OCI-LY3 (cell line): ENCODE measurements at regions not wholly inside any gene's neighbourhood (a gene's known extent, or its start where the extent isn't known, plus 50 kb on each side); places are given as distances from the start of the nearest gene placed in this dataset.

Experiments used
- H2AFZ ChIP-seq: fragments of 200-600, 300-600 bp; shearing (Covaris generic); 2 replicates; pipeline ENCODE4 v1.6.0; 2014; ENCODE audit warnings: antibody characterized with exemption, low read depth, low read length
- H3K27ac ChIP-seq: fragments of 200-600, 300-600 bp; sonication (generic); 2 replicates; pipeline ENCODE4 v1.5.1; 2014; ENCODE audit warnings: mild to moderate bottlenecking, low read length, moderate library complexity, mixed read lengths
- H3K27me3 ChIP-seq: fragments of 200-600, 300-600 bp; sonication (generic); 2 replicates; pipeline ENCODE4 v1.6.1; 2014; ENCODE audit warnings: low read depth, low read length, mixed read lengths
- H3K36me3 ChIP-seq: fragments of 200-600, 300-600 bp; sonication (generic); replicated peaks from 2 replicates; pipeline ENCODE3; 2014; ENCODE audit warnings: low read depth, low read length, mixed read lengths
- H3K4me1 ChIP-seq: fragments of 300-600, 200-600 bp; sonication (generic); 2 replicates; pipeline ENCODE4 v1.6.1; 2014; ENCODE audit warnings: low read length, mixed read lengths
- H3K4me2 ChIP-seq: fragments of 200-600, 300-600 bp; sonication (generic); 2 replicates; pipeline ENCODE4 v1.6.1; 2014; ENCODE audit warnings: low read length, mixed read lengths
- H3K4me3 ChIP-seq: fragments of 300-600, 200-600 bp; sonication (generic); 2 replicates; pipeline ENCODE4 v1.5.1; 2014; ENCODE audit warnings: antibody characterized with exemption, mild to moderate bottlenecking, low read length, moderate library complexity
- H3K79me2 ChIP-seq: fragments of 300-600, 200-600 bp; shearing (Covaris generic); 2 replicates; pipeline ENCODE4 v1.6.1; 2014; ENCODE audit warnings: mild to moderate bottlenecking, low read length, mixed read lengths
- H3K9ac ChIP-seq: fragments of 300-600, 200-600 bp; shearing (Covaris generic); 2 replicates; pipeline ENCODE4 v1.6.0; 2014; ENCODE audit warnings: mild to moderate bottlenecking, low read length, moderate library complexity
- H3K9me3 ChIP-seq: fragments of 200-600, 300-600 bp; shearing (Covaris generic); 2 replicates; pipeline ENCODE4 v1.6.1; 2014; ENCODE audit warnings: low read length, mixed read lengths; ENCODE audit not compliant: insufficient read depth
- H4K20me1 ChIP-seq: fragments of 200-600, 300-600 bp; sonication (generic); 2 replicates; pipeline ENCODE4 v1.6.1; 2016; ENCODE audit warnings: low read length, mixed read lengths; ENCODE audit not compliant: insufficient read depth
- EZH2phosphoT487 ChIP-seq: fragments of 200-600 bp; shearing (Covaris generic); IDR thresholded peaks from 2 replicates; pipeline ENCODE4 v1.6.1; 2018; ENCODE audit warnings: antibody characterized with exemption, mixed run types, low read depth
- TF ChIP-seq, protein P1 (sequence below): fragments of 200-600, 300-600 bp; sonication (generic); IDR thresholded peaks from 2 replicates; pipeline ENCODE4 v1.5.1; 2014; ENCODE audit warnings: antibody characterized with exemption, low read length, low read depth

GRCh38 chr6:88248709-88249321, 82.7 kb upstream of the CNR1 start:
- TF ChIP-seq EZH2phosphoT487: no peak
- TF ChIP-seq, protein P1, sequence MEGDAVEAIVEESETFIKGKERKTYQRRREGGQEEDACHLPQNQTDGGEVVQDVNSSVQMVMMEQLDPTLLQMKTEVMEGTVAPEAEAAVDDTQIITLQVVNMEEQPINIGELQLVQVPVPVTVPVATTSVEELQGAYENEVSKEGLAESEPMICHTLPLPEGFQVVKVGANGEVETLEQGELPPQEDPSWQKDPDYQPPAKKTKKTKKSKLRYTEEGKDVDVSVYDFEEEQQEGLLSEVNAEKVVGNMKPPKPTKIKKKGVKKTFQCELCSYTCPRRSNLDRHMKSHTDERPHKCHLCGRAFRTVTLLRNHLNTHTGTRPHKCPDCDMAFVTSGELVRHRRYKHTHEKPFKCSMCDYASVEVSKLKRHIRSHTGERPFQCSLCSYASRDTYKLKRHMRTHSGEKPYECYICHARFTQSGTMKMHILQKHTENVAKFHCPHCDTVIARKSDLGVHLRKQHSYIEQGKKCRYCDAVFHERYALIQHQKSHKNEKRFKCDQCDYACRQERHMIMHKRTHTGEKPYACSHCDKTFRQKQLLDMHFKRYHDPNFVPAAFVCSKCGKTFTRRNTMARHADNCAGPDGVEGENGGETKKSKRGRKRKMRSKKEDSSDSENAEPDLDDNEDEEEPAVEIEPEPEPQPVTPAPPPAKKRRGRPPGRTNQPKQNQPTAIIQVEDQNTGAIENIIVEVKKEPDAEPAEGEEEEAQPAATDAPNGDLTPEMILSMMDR: no peak
- no peaks in the 10 kb centered on the region for H3K9me3 ChIP-seq
- no peaks in the 10 kb centered on the region for H3K27me3 ChIP-seq
- H3K4me3 ChIP-seq: no peak overlapping the region
- no peak overlapping the region for H3K4me2 ChIP-seq
- H3K79me2 ChIP-seq: no peaks in the 10 kb centered on the region
- no peak overlapping the region for H3K9ac ChIP-seq
- no peaks in the 10 kb centered on the region for H4K20me1 ChIP-seq
- no peak overlapping the region for H2AFZ ChIP-seq
- H3K36me3 ChIP-seq: no peaks in the 10 kb centered on the region
- H3K27ac ChIP-seq: no peak overlapping the region
- no peaks in the 10 kb centered on the region for H3K4me1 ChIP-seq

GRCh38 chr6:88246654-88247053, 80.5 kb upstream of the CNR1 start:
- no peak overlapping the region for H2AFZ ChIP-seq
- TF ChIP-seq, protein P1: no peak
- no peak for TF ChIP-seq EZH2phosphoT487
- H3K27ac ChIP-seq: no peak overlapping the region
- H4K20me1 ChIP-seq: no peaks in the 10 kb centered on the region
- H3K79me2 ChIP-seq: no peaks in the 10 kb centered on the region
- no peak overlapping the region for H3K9ac ChIP-seq
- no peaks in the 10 kb centered on the region for H3K4me1 ChIP-seq
- no peaks in the 10 kb centered on the region for H3K36me3 ChIP-seq
- H3K27me3 ChIP-seq: no peaks in the 10 kb centered on the region
- no peak overlapping the region for H3K4me2 ChIP-seq
- H3K9me3 ChIP-seq: no peaks in the 10 kb centered on the region
- H3K4me3 ChIP-seq: no peak overlapping the region

GRCh38 chr6:88244721-88245120, 78.6 kb upstream of the CNR1 start:
- no peaks in the 10 kb centered on the region for H3K27me3 ChIP-seq
- H2AFZ ChIP-seq: no peak overlapping the region
- no peak overlapping the region for H3K9ac ChIP-seq
- no peaks in the 10 kb centered on the region for H3K36me3 ChIP-seq
- no peak overlapping the region for H3K4me2 ChIP-seq
- no peak overlapping the region for H3K4me3 ChIP-seq
- TF ChIP-seq EZH2phosphoT487: no peak
- TF ChIP-seq, protein P1: no peak
- no peaks in the 10 kb centered on the region for H3K79me2 ChIP-seq
- H4K20me1 ChIP-seq: no peaks in the 10 kb centered on the region
- H3K4me1 ChIP-seq: no peaks in the 10 kb centered on the region
- H3K9me3 ChIP-seq: no peaks in the 10 kb centered on the region
- no peak overlapping the region for H3K27ac ChIP-seq

GRCh38 chr6:88238901-88239300, 72.8 kb upstream of the CNR1 start:
- TF ChIP-seq, protein P1: no peak
- TF ChIP-seq EZH2phosphoT487: no peak
- no peak overlapping the region for H3K9ac ChIP-seq

More at GRCh38 chr6:88238901-88239300, 72.8 kb upstream of the CNR1 start:
- H3K27me3 ChIP-seq: no peaks in the 10 kb centered on the region
- no peaks in the 10 kb centered on the region for H3K36me3 ChIP-seq
- no peak overlapping the region for H3K4me2 ChIP-seq
- H2AFZ ChIP-seq: no peak overlapping the region
- H3K9me3 ChIP-seq: no peaks in the 10 kb centered on the region
- no peaks in the 10 kb centered on the region for H3K79me2 ChIP-seq
- no peaks in the 10 kb centered on the region for H4K20me1 ChIP-seq
- no peak overlapping the region for H3K27ac ChIP-seq
- no peak overlapping the region for H3K4me3 ChIP-seq
- H3K4me1 ChIP-seq: 0 out of 2 replicates have a peak, but pooled peaks cover 4% of the 10 kb centered on the region
